ENCODE measurements at regions not wholly inside any gene's neighbourhood (a gene's known extent, or its start where the extent isn't known, plus 50 kb on each side); places are given as distances from the start of the nearest gene placed in this dataset.

DNA sequence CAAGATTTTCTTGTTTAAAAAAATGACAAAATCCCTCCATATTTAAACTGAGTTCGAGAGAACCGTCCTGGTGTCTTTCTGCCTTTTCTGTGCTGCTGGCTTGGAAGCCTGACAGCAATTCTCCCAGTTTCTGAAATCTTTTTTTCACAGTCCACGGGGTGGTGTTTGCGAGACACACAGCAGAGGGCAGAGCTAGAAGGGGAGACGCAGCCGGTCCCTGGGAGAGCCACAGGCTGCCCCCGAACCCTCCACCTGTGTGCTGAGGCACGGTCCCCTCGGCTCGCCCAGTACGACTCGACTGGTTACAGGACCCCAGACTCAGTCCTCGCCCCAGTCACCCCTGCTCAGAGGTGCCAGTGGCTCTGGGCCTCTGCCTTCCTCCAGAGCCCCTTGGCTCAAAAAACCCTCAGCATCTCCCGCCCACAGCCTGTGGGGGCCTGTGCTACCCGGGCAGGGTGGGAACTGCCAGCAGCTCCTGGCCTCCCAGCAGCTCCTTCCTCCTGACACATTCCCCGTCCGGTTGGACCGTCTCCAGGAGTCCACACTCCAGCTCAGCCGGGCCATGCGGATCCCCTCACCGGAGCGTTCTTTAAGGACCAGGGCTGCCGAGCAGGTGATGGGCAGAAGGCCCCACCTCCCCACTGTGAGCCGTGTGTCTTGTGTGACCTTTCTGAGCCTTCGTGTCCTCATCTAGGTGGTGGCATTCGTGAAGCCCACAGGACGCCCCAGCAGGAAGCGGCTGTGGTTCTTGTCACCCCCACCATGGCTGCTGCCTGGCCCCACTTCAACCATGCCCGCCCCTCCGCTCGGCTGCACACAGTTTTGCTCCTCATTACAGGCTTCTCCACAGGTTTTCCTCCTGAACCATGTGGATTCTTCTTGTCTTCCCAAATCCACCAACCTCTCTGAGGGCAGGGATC, 52.3 kb upstream of the EN2 start:
- TF ChIP-seq POLR2AphosphoS5 (IDR thresholded peaks at IDR 0.05; ENCODE audit: borderline replicate concordance, low read depth, low read length) (no peak), EZH2 (IDR thresholded peaks at IDR 0.05) (no peak), FOXP2 (optimal IDR thresholded peaks at IDR 0.05; ENCODE audit: control extremely low read depth, extremely low read length, insufficient read depth) (no peak)
